ENCODE measurements at regions not wholly inside any gene's neighbourhood (a gene's known extent, or its start where the extent isn't known, plus 50 kb on each side); places are given as distances from the start of the nearest gene placed in this dataset.
A peak's percentile ranks its signal among the peaks of the same experiment; 100 is the strongest.
"Not testable (repeated sequence)": the region's sequence is repeated elsewhere in the genome, so short reads cannot be mapped to it uniquely, and the experiment has no call there.

- no peaks in the 10 kb centered on the region for H3K27me3 ChIP-seq (ENCODE audit: control insufficient read depth, low read length)
- H3K79me2 ChIP-seq (ENCODE audit: control insufficient read depth, low read length): no peaks in the 10 kb centered on the region
- H4K20me1 ChIP-seq (ENCODE audit: control insufficient read depth, insufficient read depth, low read depth, low read length): no peaks in the 10 kb centered on the region
- H3K36me3 ChIP-seq (ENCODE audit: control insufficient read depth, low read length): no peaks in the 10 kb centered on the region
- TF ChIP-seq CTCF (IDR thresholded peaks at IDR 0.05; ENCODE audit: low read depth, low read length, poor library complexity, severe bottlenecking): peak; percentile 55
- no peak for TF ChIP-seq EZH2phosphoT487 (IDR thresholded peaks at IDR 0.05; ENCODE audit: borderline replicate concordance, low read length)
- no peak overlapping the region for H3K4me3 ChIP-seq (ENCODE audit: low read length)
- no peaks in the 10 kb centered on the region for H3K9me2 ChIP-seq (replicated peaks; ENCODE audit: control insufficient read depth, low read length)
- no peaks in the 10 kb centered on the region for H3F3A ChIP-seq (ENCODE audit: control insufficient read depth, insufficient read depth)
- H3K9me3 ChIP-seq (ENCODE audit: control insufficient read depth, insufficient read depth, low read length): no peaks in the 10 kb centered on the region
- no peaks in the 10 kb centered on the region for H3K4me1 ChIP-seq (ENCODE audit: control insufficient read depth, low read length)
- no peak overlapping the region for H3K27ac ChIP-seq (ENCODE audit: low read depth, low read length)
- no peak overlapping the region for H3K4me2 ChIP-seq (ENCODE audit: low read length)
Measured at GRCh38 chr5:18465833-18466681, 831.8 kb downstream of the TAF11L14 start.

GRCh38 chr5:18466731-18467130 lies 832.5 kb downstream of the TAF11L14 start:
- H3K9me2 ChIP-seq (replicated peaks; ENCODE audit: control insufficient read depth, low read length): no peaks in the 10 kb centered on the region

GRCh38 chr5:18471791-18472190 lies 837.5 kb downstream of the TAF11L14 start:
- not testable (repeated sequence) for H3K27ac ChIP-seq (ENCODE audit: low read depth, low read length); H3K9me2 ChIP-seq (replicated peaks; ENCODE audit: control insufficient read depth, low read length); H3F3A ChIP-seq (ENCODE audit: control insufficient read depth, insufficient read depth); H3K4me3 ChIP-seq (ENCODE audit: low read length); H3K36me3 ChIP-seq (ENCODE audit: control insufficient read depth, low read length); H3K4me1 ChIP-seq (ENCODE audit: control insufficient read depth, low read length); H3K9me3 ChIP-seq (ENCODE audit: control insufficient read depth, insufficient read depth, low read length); H4K20me1 ChIP-seq (ENCODE audit: control insufficient read depth, insufficient read depth, low read depth, low read length); H3K4me2 ChIP-seq (ENCODE audit: low read length); H3K27me3 ChIP-seq (ENCODE audit: control insufficient read depth, low read length); H3K79me2 ChIP-seq (ENCODE audit: control insufficient read depth, low read length)

More at GRCh38 chr5:18466731-18467130, 832.5 kb downstream of the TAF11L14 start:
- no peaks in the 10 kb centered on the region for H3K9me3 ChIP-seq (ENCODE audit: control insufficient read depth, insufficient read depth, low read length)
- no peak overlapping the region for H3K4me3 ChIP-seq (ENCODE audit: low read length)
- TF ChIP-seq CTCF (IDR thresholded peaks at IDR 0.05; ENCODE audit: low read depth, low read length, poor library complexity, severe bottlenecking): no peak
- H3K4me2 ChIP-seq (ENCODE audit: low read length): no peak overlapping the region
- H3K27ac ChIP-seq (ENCODE audit: low read depth, low read length): no peak overlapping the region
- no peaks in the 10 kb centered on the region for H3F3A ChIP-seq (ENCODE audit: control insufficient read depth, insufficient read depth)
- no peaks in the 10 kb centered on the region for H3K27me3 ChIP-seq (ENCODE audit: control insufficient read depth, low read length)
- no peaks in the 10 kb centered on the region for H3K79me2 ChIP-seq (ENCODE audit: control insufficient read depth, low read length)
- H4K20me1 ChIP-seq (ENCODE audit: control insufficient read depth, insufficient read depth, low read depth, low read length): no peaks in the 10 kb centered on the region
- H3K36me3 ChIP-seq (ENCODE audit: control insufficient read depth, low read length): no peaks in the 10 kb centered on the region
- H3K4me1 ChIP-seq (ENCODE audit: control insufficient read depth, low read length): no peaks in the 10 kb centered on the region

- no peaks in the 10 kb centered on the region for H3K79me2 ChIP-seq (ENCODE audit: control insufficient read depth, low read length)
- no peaks in the 10 kb centered on the region for H3K4me1 ChIP-seq (ENCODE audit: control insufficient read depth, low read length)
- no peaks in the 10 kb centered on the region for H3K9me2 ChIP-seq (replicated peaks; ENCODE audit: control insufficient read depth, low read length)
- H3F3A ChIP-seq (ENCODE audit: control insufficient read depth, insufficient read depth): no peaks in the 10 kb centered on the region
- H3K27ac ChIP-seq (ENCODE audit: low read depth, low read length): no peak overlapping the region
- H3K4me2 ChIP-seq (ENCODE audit: low read length): no peak overlapping the region
- no peaks in the 10 kb centered on the region for H3K9me3 ChIP-seq (ENCODE audit: control insufficient read depth, insufficient read depth, low read length)
- H3K4me3 ChIP-seq (ENCODE audit: low read length): no peak overlapping the region
- TF ChIP-seq EZH2phosphoT487 (IDR thresholded peaks at IDR 0.05; ENCODE audit: borderline replicate concordance, low read length) (no peak), CTCF (IDR thresholded peaks at IDR 0.05; ENCODE audit: low read depth, low read length, poor library complexity, severe bottlenecking) (no peak)
- no peaks in the 10 kb centered on the region for H3K27me3 ChIP-seq (ENCODE audit: control insufficient read depth, low read length)
- no peaks in the 10 kb centered on the region for H3K36me3 ChIP-seq (ENCODE audit: control insufficient read depth, low read length)
- H4K20me1 ChIP-seq (ENCODE audit: control insufficient read depth, insufficient read depth, low read depth, low read length): no peaks in the 10 kb centered on the region
Measured at GRCh38 chr5:18483451-18483850, 849.2 kb downstream of the TAF11L14 start.
